Osteoblast (primary cell): ENCODE measurements at regions not wholly inside any gene's neighbourhood (a gene's known extent, or its start where the extent isn't known, plus 50 kb on each side); places are given as distances from the start of the nearest gene placed in this dataset.

Source experiments
- DNase-seq: peaks from one replicate; pipeline ENCODE4 v3.0.0; 2011; ENCODE audit warnings: low spot score, mixed read lengths; ENCODE audit not compliant: insufficient read length; ENCODE audit errors: missing footprints
- H2AFZ ChIP-seq: 2 replicates; pipeline ENCODE4 v1.6.0; 2011; ENCODE audit warnings: mild to moderate bottlenecking, low read length
- H3K27ac ChIP-seq: 2 replicates; pipeline ENCODE4 v1.5.1; 2011; ENCODE audit warnings: mild to moderate bottlenecking, low read depth, low read length, moderate library complexity
- H3K27me3 ChIP-seq: 2 replicates; pipeline ENCODE4 v1.6.0; 2012; ENCODE audit warnings: mild to moderate bottlenecking, control low read depth, inconsistent platforms, low read length, moderate library complexity; ENCODE audit not compliant: insufficient read depth
- H3K36me3 ChIP-seq: 2 replicates; pipeline ENCODE4 v1.5.1; 2011; ENCODE audit warnings: mild to moderate bottlenecking, low read length, control low read depth, moderate library complexity; ENCODE audit not compliant: insufficient read depth
- H3K4me1 ChIP-seq: 2 replicates; pipeline ENCODE4 v1.5.1; 2011; ENCODE audit warnings: mild to moderate bottlenecking, low read length, control low read depth, moderate library complexity; ENCODE audit not compliant: insufficient read depth
- H3K4me2 ChIP-seq: 2 replicates; pipeline ENCODE4 v1.6.0; 2011; ENCODE audit warnings: mild to moderate bottlenecking, low read length; ENCODE audit not compliant: insufficient read depth
- H3K4me3 ChIP-seq: fragments of 200-600 bp; sonication (generic); 3 replicates; pipeline ENCODE4 v1.5.1; 2012; ENCODE audit warnings: mild to moderate bottlenecking, low read length, inconsistent platforms; ENCODE audit not compliant: insufficient read depth
- H3K79me2 ChIP-seq: 2 replicates; pipeline ENCODE4 v1.6.0; 2012; ENCODE audit warnings: mild to moderate bottlenecking, low read length, control low read depth, inconsistent platforms; ENCODE audit not compliant: insufficient read depth
- H3K9me3 ChIP-seq: 2 replicates; pipeline ENCODE4 v1.5.1; 2011; ENCODE audit warnings: low read depth, low read length, control low read depth
- H4K20me1 ChIP-seq: 2 replicates; pipeline ENCODE4 v1.6.0; 2012; ENCODE audit warnings: mild to moderate bottlenecking, low read length, control low read depth; ENCODE audit not compliant: insufficient read depth
- TF ChIP-seq, protein P1 (sequence below): IDR thresholded peaks from 2 replicates; pipeline ENCODE4 v1.5.1; 2011; ENCODE audit warnings: mild to moderate bottlenecking, low read depth, low read length, moderate library complexity; ENCODE audit errors: extremely low read depth

DNA sequence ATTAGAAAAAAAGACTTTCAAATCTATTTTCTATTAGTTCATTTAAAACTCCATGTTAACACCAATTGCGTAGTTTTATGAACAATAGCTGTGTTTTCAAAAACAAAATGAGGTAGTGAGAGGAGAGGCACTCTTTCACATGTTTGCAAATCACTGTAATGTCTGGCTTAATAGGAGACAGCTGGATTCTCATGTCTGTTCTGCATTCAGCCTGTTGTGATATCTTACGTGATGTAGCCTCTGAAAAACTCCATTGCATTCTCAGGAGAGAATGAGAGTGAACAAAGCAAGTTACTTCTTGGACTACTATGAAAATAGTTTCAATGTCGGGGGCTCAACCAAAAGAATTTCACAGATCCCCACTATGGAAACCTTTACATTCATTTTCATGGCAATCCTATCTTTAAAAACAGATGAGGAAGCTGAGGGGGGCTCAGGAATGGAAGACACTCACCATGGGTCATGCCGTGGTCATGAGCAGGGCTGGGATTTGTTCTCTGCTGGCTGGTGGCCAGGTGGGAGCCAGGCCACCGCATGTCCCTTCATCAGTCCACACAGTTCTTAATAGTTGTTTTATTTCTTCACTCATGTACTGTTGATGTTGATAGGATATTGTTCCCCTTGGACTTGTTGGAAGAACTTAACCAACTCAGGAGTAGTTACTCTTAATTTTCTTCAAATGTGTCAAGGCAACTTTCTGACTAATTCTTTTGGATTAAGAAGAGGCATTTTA, 346.2 kb upstream of the FAR2 start:
- no peak for DNase-seq
- H3K36me3 ChIP-seq: no peaks in the 10 kb centered on the region
- H3K9me3 ChIP-seq: no peaks in the 10 kb centered on the region
- H4K20me1 ChIP-seq: no peaks in the 10 kb centered on the region
- no peak overlapping the region for H2AFZ ChIP-seq
- TF ChIP-seq, protein P1, sequence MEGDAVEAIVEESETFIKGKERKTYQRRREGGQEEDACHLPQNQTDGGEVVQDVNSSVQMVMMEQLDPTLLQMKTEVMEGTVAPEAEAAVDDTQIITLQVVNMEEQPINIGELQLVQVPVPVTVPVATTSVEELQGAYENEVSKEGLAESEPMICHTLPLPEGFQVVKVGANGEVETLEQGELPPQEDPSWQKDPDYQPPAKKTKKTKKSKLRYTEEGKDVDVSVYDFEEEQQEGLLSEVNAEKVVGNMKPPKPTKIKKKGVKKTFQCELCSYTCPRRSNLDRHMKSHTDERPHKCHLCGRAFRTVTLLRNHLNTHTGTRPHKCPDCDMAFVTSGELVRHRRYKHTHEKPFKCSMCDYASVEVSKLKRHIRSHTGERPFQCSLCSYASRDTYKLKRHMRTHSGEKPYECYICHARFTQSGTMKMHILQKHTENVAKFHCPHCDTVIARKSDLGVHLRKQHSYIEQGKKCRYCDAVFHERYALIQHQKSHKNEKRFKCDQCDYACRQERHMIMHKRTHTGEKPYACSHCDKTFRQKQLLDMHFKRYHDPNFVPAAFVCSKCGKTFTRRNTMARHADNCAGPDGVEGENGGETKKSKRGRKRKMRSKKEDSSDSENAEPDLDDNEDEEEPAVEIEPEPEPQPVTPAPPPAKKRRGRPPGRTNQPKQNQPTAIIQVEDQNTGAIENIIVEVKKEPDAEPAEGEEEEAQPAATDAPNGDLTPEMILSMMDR: no peak
- H3K4me1 ChIP-seq: no peaks in the 10 kb centered on the region
- no peak overlapping the region for H3K4me2 ChIP-seq
- H3K79me2 ChIP-seq: no peaks in the 10 kb centered on the region
- no peak overlapping the region for H3K4me3 ChIP-seq
- H3K27ac ChIP-seq: no peak overlapping the region
- H3K27me3 ChIP-seq: no peaks in the 10 kb centered on the region

DNA sequence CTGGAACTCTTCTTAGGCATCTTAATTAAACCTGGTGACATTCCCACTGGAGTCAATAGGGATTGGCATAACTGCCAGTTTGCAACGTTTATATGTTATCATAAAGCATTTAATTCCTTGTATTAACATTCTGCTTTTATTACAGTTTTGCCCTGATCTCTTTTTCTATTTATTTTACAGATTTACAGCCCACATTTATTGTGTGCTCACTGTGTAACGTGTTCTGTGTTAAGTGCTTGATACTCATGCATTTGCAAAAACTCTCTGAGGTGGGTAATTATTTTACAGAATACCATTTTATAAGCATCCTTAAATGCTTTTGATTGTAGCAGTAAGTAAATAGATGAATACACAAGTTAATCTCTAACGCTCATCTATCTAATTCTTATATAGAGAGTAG, 341.5 kb upstream of the FAR2 start:
- Histone ChIP-seq H4K20me1 (no peaks in the 10 kb centered on the region), H3K27ac (no peak overlapping the region), H3K36me3 (no peaks in the 10 kb centered on the region), H3K4me2 (no peak overlapping the region), H3K27me3 (no peaks in the 10 kb centered on the region), H3K9me3 (no peaks in the 10 kb centered on the region), H3K79me2 (no peaks in the 10 kb centered on the region), H2AFZ (no peak overlapping the region), H3K4me3 (no peak overlapping the region), H3K4me1 (no peaks in the 10 kb centered on the region)
- TF ChIP-seq, protein P1: no peak
- no peak for DNase-seq

DNA sequence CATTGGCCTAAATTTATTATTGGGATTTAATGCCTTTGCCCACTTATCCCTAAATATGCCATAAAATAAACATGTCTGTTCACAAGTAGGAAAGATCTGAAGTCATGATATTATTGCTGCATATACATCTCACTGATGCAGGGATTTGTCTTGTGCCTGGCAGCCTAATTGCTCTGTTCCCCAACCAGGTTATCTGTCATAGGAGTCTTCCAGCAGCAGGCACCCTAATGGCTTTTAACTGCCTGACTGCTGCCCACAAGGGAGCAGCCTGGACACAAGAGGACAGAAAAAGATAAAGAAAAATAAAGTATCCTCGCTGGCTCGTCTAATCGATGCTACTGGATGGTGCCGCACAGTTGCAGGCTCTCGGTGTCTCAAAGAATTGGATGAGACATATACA, 337.6 kb upstream of the FAR2 start:
- no peak for DNase-seq
- TF ChIP-seq, protein P1: no peak
- Histone ChIP-seq H4K20me1 (no peaks in the 10 kb centered on the region), H3K27me3 (no peaks in the 10 kb centered on the region), H3K4me3 (no peak overlapping the region), H3K4me1 (no peaks in the 10 kb centered on the region), H3K4me2 (no peak overlapping the region), H2AFZ (no peak overlapping the region), H3K9me3 (no peaks in the 10 kb centered on the region), H3K36me3 (no peaks in the 10 kb centered on the region), H3K79me2 (no peaks in the 10 kb centered on the region), H3K27ac (no peak overlapping the region)

DNA sequence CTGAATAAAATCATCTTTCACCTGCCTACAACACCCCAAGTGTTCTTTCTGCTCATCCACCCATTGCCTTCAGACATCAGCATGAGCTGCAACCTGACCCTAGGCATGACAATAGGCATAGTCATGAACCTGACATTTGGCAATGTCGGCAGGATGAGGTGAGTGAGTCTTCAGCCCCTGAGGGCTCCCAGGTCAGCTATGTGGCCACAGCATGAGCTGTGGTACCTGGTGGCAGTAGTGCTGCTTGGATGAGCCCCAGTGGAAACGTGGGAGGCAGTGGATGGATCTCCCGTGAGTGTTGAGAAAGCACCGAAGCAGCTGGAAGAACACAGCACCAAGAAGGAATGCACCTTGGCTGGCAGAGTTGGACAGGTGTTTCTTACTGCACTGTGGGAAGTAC, 334.8 kb upstream of the FAR2 start:
- TF ChIP-seq, protein P1: no peak
- H3K4me2 ChIP-seq: no peak overlapping the region

More for the DNA sequence above, 334.8 kb upstream of the FAR2 start:
- no peak for DNase-seq
- Histone ChIP-seq H3K27me3 (no peaks in the 10 kb centered on the region), H3K27ac (no peak overlapping the region), H3K4me3 (no peak overlapping the region), H3K4me1 (no peaks in the 10 kb centered on the region), H3K9me3 (no peaks in the 10 kb centered on the region), H3K36me3 (no peaks in the 10 kb centered on the region), H4K20me1 (no peaks in the 10 kb centered on the region), H2AFZ (no peak overlapping the region), H3K79me2 (no peaks in the 10 kb centered on the region)
